WTC11 (cell line): ENCODE measurements at regions not wholly inside any gene's neighbourhood (a gene's known extent, or its start where the extent isn't known, plus 50 kb on each side); places are given as distances from the start of the nearest gene placed in this dataset.

ENCODE experiments used
- ATAC-seq: fragments of 200-7000 bp; cut with Tn5 transposase; 2 replicates; pipeline ENCODE4 v1.10.0; 2021; ENCODE audit warnings: mild to moderate bottlenecking, moderate library complexity
- CTCF ChIA-PET: fragments of 300-600 bp; sonication (Branson Sonifier 250); formaldehyde crosslinking; loops from one replicate; lab custom pipeline; 2021; ENCODE audit warnings: antibody characterized with exemption; lab: Charles Lee
- POLR2A ChIA-PET: fragments of 350-600 bp; sonication (Branson Sonifier 250); formaldehyde crosslinking; loops from one replicate; lab custom pipeline; 2021; ENCODE audit warnings: antibody characterized with exemption; lab: Charles Lee
- DNase-seq: peaks from one replicate; pipeline ENCODE4 v3.0.0; 2021; ENCODE audit warnings: low spot score
- H3K27ac Mint-ChIP-seq: 2 replicates; pipeline ENCODE4 v1.8.0; 2021; ENCODE audit warnings: mixed read lengths
- H3K27me3 Mint-ChIP-seq: 2 replicates; pipeline ENCODE4 v1.8.0; 2021; ENCODE audit warnings: low read depth, mild to moderate bottlenecking, moderate library complexity, mixed read lengths
- H3K36me3 Mint-ChIP-seq: 2 replicates; pipeline ENCODE4 v1.8.0; 2021; ENCODE audit warnings: mixed read lengths
- H3K4me1 Mint-ChIP-seq: 2 replicates; pipeline ENCODE4 v1.8.0; 2022; ENCODE audit warnings: mixed read lengths
- H3K4me3 Mint-ChIP-seq: 2 replicates; pipeline ENCODE4 v1.8.0; 2021; ENCODE audit warnings: mild to moderate bottlenecking, moderate library complexity, mixed read lengths
- H3K9me3 Mint-ChIP-seq: 2 replicates; pipeline ENCODE4 v1.8.0; 2021; ENCODE audit warnings: mixed read lengths
- CBFB ChIP-seq: sonication (generic); formaldehyde crosslinking; IDR thresholded peaks from 2 replicates; pipeline ENCODE4 v1.8.1; 2022; ENCODE audit warnings: mild to moderate bottlenecking, low read depth, missing genetic modification reagents
- CREM ChIP-seq: sonication (generic); formaldehyde crosslinking; IDR thresholded peaks from 2 replicates; pipeline ENCODE4 v1.8.1; 2022; ENCODE audit warnings: mild to moderate bottlenecking, missing genetic modification reagents, moderate library complexity
- HMGA2 ChIP-seq: fragments of 250-450 bp; sonication (Bioruptor Pico); IDR thresholded peaks from 2 replicates; pipeline ENCODE4 v1.4.0; 2021; ENCODE audit warnings: mild to moderate bottlenecking, moderate library complexity
- NFE2L1 ChIP-seq: sonication (generic); formaldehyde crosslinking; IDR thresholded peaks from 2 replicates; pipeline ENCODE4 v1.8.1; 2023; ENCODE audit warnings: missing genetic modification reagents
- NFYB ChIP-seq: sonication (generic); formaldehyde crosslinking; conservative IDR thresholded peaks from 2 replicates; pipeline ENCODE4 v1.8.0; 2022; ENCODE audit warnings: low read depth, missing genetic modification reagents
- PRDM15 ChIP-seq: sonication (generic); formaldehyde crosslinking; IDR thresholded peaks from 2 replicates; pipeline ENCODE4 v1.8.0; 2022; ENCODE audit warnings: missing genetic modification reagents
- PREB ChIP-seq: sonication (generic); formaldehyde crosslinking; IDR thresholded peaks from 2 replicates; pipeline ENCODE4 v1.8.1; 2022; ENCODE audit warnings: mild to moderate bottlenecking, missing genetic modification reagents, moderate library complexity, borderline replicate concordance
- SP1 ChIP-seq: sonication (generic); formaldehyde crosslinking; conservative IDR thresholded peaks from 2 replicates; pipeline ENCODE4 v1.8.1; 2022; ENCODE audit warnings: missing genetic modification reagents
- TEAD4 ChIP-seq: sonication (generic); formaldehyde crosslinking; IDR thresholded peaks from 2 replicates; pipeline ENCODE4 v1.8.0; 2022; ENCODE audit warnings: mild to moderate bottlenecking, missing genetic modification reagents
- ZBTB21 ChIP-seq: sonication (generic); formaldehyde crosslinking; IDR thresholded peaks from 2 replicates; pipeline ENCODE4 v1.8.1; 2023; ENCODE audit warnings: mild to moderate bottlenecking, missing genetic modification reagents, borderline replicate concordance
- TF ChIP-seq, protein P1 (sequence below): sonication (generic); formaldehyde crosslinking; IDR thresholded peaks from 2 replicates; pipeline ENCODE4 v1.8.1; 2023; ENCODE audit warnings: mild to moderate bottlenecking, missing genetic modification reagents, moderate library complexity
- TF ChIP-seq, protein P2 (sequence below): sonication (generic); formaldehyde crosslinking; IDR thresholded peaks from 2 replicates; pipeline ENCODE4 v1.8.1; 2023; ENCODE audit warnings: mild to moderate bottlenecking, missing genetic modification reagents

DNA sequence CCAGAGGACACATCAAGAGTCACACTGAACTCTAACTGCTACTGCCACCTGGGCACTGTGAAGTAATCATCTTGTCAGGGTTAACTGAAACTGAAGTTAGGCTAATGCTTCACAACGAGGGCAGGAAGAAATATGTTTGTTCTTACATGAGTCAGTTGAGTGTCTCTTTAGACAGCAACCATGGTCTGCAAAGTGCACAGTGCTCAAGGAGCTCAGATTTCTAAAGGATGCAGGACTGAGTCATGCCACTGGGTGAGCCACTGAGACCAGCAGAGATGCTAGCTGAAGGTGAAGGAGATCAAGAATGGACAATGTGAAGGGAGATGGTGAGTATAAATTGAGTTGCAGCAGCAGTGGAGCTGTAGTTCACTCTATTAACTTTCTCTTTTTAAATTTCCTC lies 76.0 kb upstream of the CTTNBP2 start:
- H3K36me3 Mint-ChIP-seq = no peaks in the 10 kb centered on the region
- no peaks in the 10 kb centered on the region; the same call in 1 of the 2 replicates for H3K9me3 Mint-ChIP-seq
- H3K4me3 Mint-ChIP-seq = no peak overlapping the region
- H3K27ac Mint-ChIP-seq = no peak overlapping the region
- TF ChIP-seq SP1 (CRISPR knock-in tag) (no peak), ZBTB21 (CRISPR knock-in tag) (no peak), TEAD4 (CRISPR knock-in tag) (no peak)
- TF ChIP-seq, protein P1, sequence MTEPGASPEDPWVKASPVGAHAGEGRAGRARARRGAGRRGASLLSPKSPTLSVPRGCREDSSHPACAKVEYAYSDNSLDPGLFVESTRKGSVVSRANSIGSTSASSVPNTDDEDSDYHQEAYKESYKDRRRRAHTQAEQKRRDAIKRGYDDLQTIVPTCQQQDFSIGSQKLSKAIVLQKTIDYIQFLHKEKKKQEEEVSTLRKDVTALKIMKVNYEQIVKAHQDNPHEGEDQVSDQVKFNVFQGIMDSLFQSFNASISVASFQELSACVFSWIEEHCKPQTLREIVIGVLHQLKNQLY (CRISPR knock-in tag) = no peak
- DNase-seq = no peak
- ATAC-seq = peak; percentile 28; the same call in 1 of the 2 replicates
- CTCF ChIA-PET = interaction anchor here (0.8 to 1.2 kb wide), 2 partner anchors 44 to 203 kb away, joined by 3 read pairs; no protein-coding TSS in a partner anchor
- H3K4me1 Mint-ChIP-seq = peaks cover 29% of the 10 kb centered on the region
- H3K27me3 Mint-ChIP-seq = peaks cover 75% of the 10 kb centered on the region
- POLR2A ChIA-PET = no interaction called here

GRCh38 chr7:117950601-117951260 lies 77.5 kb upstream of the CTTNBP2 start:
- H3K27ac Mint-ChIP-seq = no peak overlapping the region
- CTCF ChIA-PET = no interaction called here

More at GRCh38 chr7:117950601-117951260, 77.5 kb upstream of the CTTNBP2 start:
- POLR2A ChIA-PET = no interaction called here
- peaks cover 60% of the 10 kb centered on the region for H3K27me3 Mint-ChIP-seq
- DNase-seq = no peak
- no peak overlapping the region for H3K4me3 Mint-ChIP-seq
- no peak for ATAC-seq
- H3K4me1 Mint-ChIP-seq = peaks cover 29% of the 10 kb centered on the region
- no peaks in the 10 kb centered on the region; the same call in 1 of the 2 replicates for H3K9me3 Mint-ChIP-seq
- H3K36me3 Mint-ChIP-seq = no peaks in the 10 kb centered on the region
- TF ChIP-seq PRDM15 (CRISPR knock-in tag) (no peak), NFE2L1 (CRISPR knock-in tag) (no peak), HMGA2 (CRISPR knock-in tag) (no peak), CREM (CRISPR knock-in tag) (no peak), PREB (no peak), NFYB (CRISPR knock-in tag) (no peak), CBFB (CRISPR knock-in tag) (no peak)
- TF ChIP-seq, protein P2, sequence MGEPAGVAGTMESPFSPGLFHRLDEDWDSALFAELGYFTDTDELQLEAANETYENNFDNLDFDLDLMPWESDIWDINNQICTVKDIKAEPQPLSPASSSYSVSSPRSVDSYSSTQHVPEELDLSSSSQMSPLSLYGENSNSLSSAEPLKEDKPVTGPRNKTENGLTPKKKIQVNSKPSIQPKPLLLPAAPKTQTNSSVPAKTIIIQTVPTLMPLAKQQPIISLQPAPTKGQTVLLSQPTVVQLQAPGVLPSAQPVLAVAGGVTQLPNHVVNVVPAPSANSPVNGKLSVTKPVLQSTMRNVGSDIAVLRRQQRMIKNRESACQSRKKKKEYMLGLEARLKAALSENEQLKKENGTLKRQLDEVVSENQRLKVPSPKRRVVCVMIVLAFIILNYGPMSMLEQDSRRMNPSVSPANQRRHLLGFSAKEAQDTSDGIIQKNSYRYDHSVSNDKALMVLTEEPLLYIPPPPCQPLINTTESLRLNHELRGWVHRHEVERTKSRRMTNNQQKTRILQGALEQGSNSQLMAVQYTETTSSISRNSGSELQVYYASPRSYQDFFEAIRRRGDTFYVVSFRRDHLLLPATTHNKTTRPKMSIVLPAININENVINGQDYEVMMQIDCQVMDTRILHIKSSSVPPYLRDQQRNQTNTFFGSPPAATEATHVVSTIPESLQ = no peak
